Neural cell (in vitro differentiated cells): ENCODE measurements at regions not wholly inside any gene's neighbourhood (a gene's known extent, or its start where the extent isn't known, plus 50 kb on each side); places are given as distances from the start of the nearest gene placed in this dataset.
A peak's percentile ranks its signal among the peaks of the same experiment; 100 is the strongest.

Experiments
- H2AFZ ChIP-seq: fragments of 200-600, 300-800 bp; sonication (generic), shearing (Covaris generic); 2 replicates; pipeline ENCODE4 v1.6.0; 2014; ENCODE audit warnings: low read depth, mild to moderate bottlenecking, antibody characterized with exemption, low read length, moderate library complexity
- H3F3A ChIP-seq: fragments of 200-600 bp; shearing (Covaris generic); 2 replicates; pipeline ENCODE4 v1.6.1; 2016; ENCODE audit warnings: mild to moderate bottlenecking, moderate library complexity, mixed read lengths, antibody characterized with exemption, low read length; ENCODE audit not compliant: insufficient read depth, poor library complexity, severe bottlenecking
- H3K27ac ChIP-seq: fragments of 200-600, 300-800 bp; sonication (generic), shearing (Covaris generic); 2 replicates; pipeline ENCODE4 v1.5.1; 2014; ENCODE audit warnings: mild to moderate bottlenecking, low read length, moderate library complexity
- H3K27me3 ChIP-seq: fragments of 300-800, 200-600 bp; sonication (generic), shearing (Covaris generic); 2 replicates; pipeline ENCODE4 v1.6.0; 2014; ENCODE audit warnings: mild to moderate bottlenecking, low read depth, low read length, moderate library complexity; ENCODE audit not compliant: insufficient read depth
- H3K36me3 ChIP-seq: fragments of 300-800, 200-600 bp; sonication (generic), shearing (Covaris generic); 2 replicates; pipeline ENCODE4 v1.5.1; 2014; ENCODE audit warnings: mild to moderate bottlenecking, antibody characterized with exemption, low read length, moderate library complexity; ENCODE audit not compliant: insufficient read depth
- H3K4me2 ChIP-seq: fragments of 300-800, 200-600 bp; sonication (generic), shearing (Covaris generic); 2 replicates; pipeline ENCODE4 v1.6.0; 2014; ENCODE audit warnings: mild to moderate bottlenecking, low read length
- H3K4me3 ChIP-seq: fragments of 300-800, 200-600 bp; sonication (generic), shearing (Covaris generic); 2 replicates; pipeline ENCODE4 v1.5.1; 2014; ENCODE audit warnings: mild to moderate bottlenecking, low read length, moderate library complexity
- H3K79me2 ChIP-seq: fragments of 200-600 bp; shearing (Covaris generic); replicated peaks from 2 replicates; pipeline ENCODE4 v1.6.0; 2014; ENCODE audit warnings: mild to moderate bottlenecking, low read length, moderate library complexity; ENCODE audit not compliant: insufficient read depth
- H3K9ac ChIP-seq: fragments of 300-800, 200-600 bp; sonication (generic), shearing (Covaris generic); 2 replicates; pipeline ENCODE4 v1.6.1; 2016; ENCODE audit warnings: mild to moderate bottlenecking, low read length, mixed read lengths
- H3K9me2 ChIP-seq: fragments of 200-600 bp; shearing (Covaris generic); 2 replicates; pipeline ENCODE4 v1.6.1; 2016; ENCODE audit warnings: mild to moderate bottlenecking, low read length, mixed read lengths; ENCODE audit not compliant: insufficient read depth
- H3K9me3 ChIP-seq: fragments of 200-600, 300-800 bp; sonication (generic), shearing (Covaris generic); 2 replicates; pipeline ENCODE4 v1.6.1; 2016; ENCODE audit warnings: mild to moderate bottlenecking, mixed run types, low read length, moderate library complexity, mixed read lengths
- H4K20me1 ChIP-seq: fragments of 200-600 bp; shearing (Covaris generic); 2 replicates; pipeline ENCODE4 v1.6.1; 2016; ENCODE audit warnings: mild to moderate bottlenecking, mixed run types; ENCODE audit not compliant: insufficient read depth
- CTCF ChIP-seq: fragments of 450-650 bp; IDR thresholded peaks from 2 replicates; pipeline ENCODE4 v1.5.1; 2014; ENCODE audit warnings: antibody characterized with exemption, mild to moderate bottlenecking, moderate library complexity; ENCODE audit not compliant: poor library complexity, severe bottlenecking
- EP300 ChIP-seq: fragments of 450-650 bp; conservative IDR thresholded peaks from 2 replicates; pipeline ENCODE4 v1.6.1; 2014; ENCODE audit warnings: antibody characterized with exemption, mild to moderate bottlenecking, moderate library complexity; ENCODE audit not compliant: poor library complexity, severe bottlenecking
- EZH2 ChIP-seq: fragments of 200-600, 300-800 bp; shearing (Covaris generic), sonication (generic); IDR thresholded peaks from 2 replicates; pipeline ENCODE4 v1.6.1; 2014; ENCODE audit warnings: antibody characterized with exemption, low read length, borderline replicate concordance, mild to moderate bottlenecking; ENCODE audit not compliant: insufficient read depth, poor library complexity, severe bottlenecking
- MXI1 ChIP-seq: fragments of 450-650 bp; conservative IDR thresholded peaks from 2 replicates; pipeline ENCODE4 v1.6.1; 2014; ENCODE audit warnings: antibody characterized with exemption, mild to moderate bottlenecking; ENCODE audit not compliant: poor library complexity, severe bottlenecking
- POLR2AphosphoS5 ChIP-seq: IDR thresholded peaks from 2 replicates; pipeline ENCODE4 v1.6.1; 2012
- RAD21 ChIP-seq: fragments of 450-650 bp; conservative IDR thresholded peaks from 2 replicates; pipeline ENCODE4 v1.6.1; 2014; ENCODE audit warnings: antibody characterized with exemption, mild to moderate bottlenecking, moderate library complexity
- REST ChIP-seq: IDR thresholded peaks from 2 replicates; pipeline ENCODE4 v1.6.1; 2012; ENCODE audit warnings: borderline replicate concordance
- SMC3 ChIP-seq: fragments of 450-650 bp; conservative IDR thresholded peaks from 2 replicates; pipeline ENCODE4 v1.6.1; 2014; ENCODE audit warnings: antibody characterized with exemption, mild to moderate bottlenecking, moderate library complexity; ENCODE audit not compliant: poor library complexity
- TAF1 ChIP-seq: IDR thresholded peaks from 2 replicates; pipeline ENCODE4 v1.6.1; 2012; ENCODE audit warnings: low read depth

- H3K27ac ChIP-seq: no peak overlapping the region
- H3K4me2 ChIP-seq: no peak overlapping the region
- no peaks in the 10 kb centered on the region for H3K9me3 ChIP-seq
- TF ChIP-seq MXI1 (no peak), TAF1 (no peak), SMC3 (no peak), EZH2 (no peak), POLR2AphosphoS5 (no peak), CTCF (no peak), REST (no peak), EP300 (no peak), RAD21 (no peak)
- H3F3A ChIP-seq: no peaks in the 10 kb centered on the region
- H3K27me3 ChIP-seq: no peaks in the 10 kb centered on the region
- no peak overlapping the region for H3K9ac ChIP-seq
- no peaks in the 10 kb centered on the region for H3K36me3 ChIP-seq
- no peaks in the 10 kb centered on the region for H3K79me2 ChIP-seq
- no peaks in the 10 kb centered on the region for H3K9me2 ChIP-seq
- no peak overlapping the region for H3K4me3 ChIP-seq
- no peaks in the 10 kb centered on the region for H4K20me1 ChIP-seq
- no peak overlapping the region for H2AFZ ChIP-seq
These were observed 525.8 kb upstream of the TENM4 start for GRCh38 chr11:79966592-79966991.

- Histone ChIP-seq H3K9ac (no peak overlapping the region), H3K27me3 (no peaks in the 10 kb centered on the region), H2AFZ (no peak overlapping the region), H3K36me3 (no peaks in the 10 kb centered on the region), H3K9me2 (no peaks in the 10 kb centered on the region), H3K27ac (peak overlapping the region; percentile 2), H3K9me3 (no peaks in the 10 kb centered on the region), H3K79me2 (no peaks in the 10 kb centered on the region), H3K4me2 (no peak overlapping the region), H4K20me1 (no peaks in the 10 kb centered on the region), H3K4me3 (no peak overlapping the region), H3F3A (no peaks in the 10 kb centered on the region)
- TF ChIP-seq EP300: peak; percentile 47
- TF ChIP-seq EZH2: no peak
- TF ChIP-seq REST: peak; percentile 83
- no peak for TF ChIP-seq MXI1
- TF ChIP-seq POLR2AphosphoS5: peak; percentile 19
- no peak for TF ChIP-seq RAD21
- TF ChIP-seq CTCF: no peak
- no peak for TF ChIP-seq TAF1
- no peak for TF ChIP-seq SMC3
These were observed 523.2 kb upstream of the TENM4 start for GRCh38 chr11:79963856-79964645.
